T-helper 2 cell (primary cell): ENCODE measurements at regions not wholly inside any gene's neighbourhood (a gene's known extent, or its start where the extent isn't known, plus 50 kb on each side); places are given as distances from the start of the nearest gene placed in this dataset.
"Not testable (repeated sequence)": the region's sequence is repeated elsewhere in the genome, so short reads cannot be mapped to it uniquely, and the experiment has no call there.

Source experiments
- DNase-seq, 5 experiments: peaks; one replicate each; pipeline versions ENCODE4 v3.0.0 to v3.0.0-alpha.2; 2012 to 2022

DNA sequence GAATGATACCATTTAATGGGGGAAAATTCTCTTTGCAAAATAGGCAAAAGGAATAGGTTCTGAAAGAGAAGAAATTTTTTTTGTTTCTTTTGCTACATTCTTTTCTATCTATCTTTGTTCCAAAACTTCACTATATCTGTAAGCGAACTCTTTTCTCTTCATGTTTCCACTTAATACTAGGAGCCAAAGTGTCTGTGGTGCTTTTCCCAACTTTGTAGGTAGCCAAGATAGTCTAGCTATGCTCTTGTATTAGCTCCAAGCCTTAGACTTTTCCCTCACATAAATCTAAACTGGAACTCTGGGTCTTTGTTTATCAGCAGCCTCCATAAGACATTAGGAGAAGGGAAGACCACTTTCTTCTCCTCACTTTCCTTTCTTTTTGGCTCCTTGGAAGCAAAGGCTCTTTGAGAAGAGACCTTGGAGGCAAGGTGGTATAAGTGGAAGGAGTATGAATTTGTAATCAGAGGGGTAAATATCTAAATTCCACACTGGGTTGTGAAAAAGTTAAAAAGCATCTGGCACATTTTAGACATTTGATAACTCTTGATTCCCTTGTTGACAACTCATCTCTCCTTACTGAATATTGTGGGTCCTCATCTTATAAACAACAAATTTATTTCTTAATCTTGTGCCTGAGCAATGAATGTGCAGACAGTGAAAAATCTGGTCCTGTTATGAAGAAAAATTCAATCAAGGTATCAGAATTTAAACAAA lies 130.0 kb downstream of the EHF start:
- no peak for DNase-seq

- no peak for DNase-seq
These were observed 129.1 kb downstream of the EHF start for GRCh38 chr11:34749666-34750659.

- DNase-seq: no peak
These were observed 127.1 kb downstream of the EHF start for GRCh38 chr11:34748036-34748435.

GRCh38 chr11:34747251-34747650 lies 126.4 kb downstream of the EHF start:
- DNase-seq: no peak

GRCh38 chr11:34745195-34745594 lies 124.3 kb downstream of the EHF start:
- DNase-seq: no peak

DNA sequence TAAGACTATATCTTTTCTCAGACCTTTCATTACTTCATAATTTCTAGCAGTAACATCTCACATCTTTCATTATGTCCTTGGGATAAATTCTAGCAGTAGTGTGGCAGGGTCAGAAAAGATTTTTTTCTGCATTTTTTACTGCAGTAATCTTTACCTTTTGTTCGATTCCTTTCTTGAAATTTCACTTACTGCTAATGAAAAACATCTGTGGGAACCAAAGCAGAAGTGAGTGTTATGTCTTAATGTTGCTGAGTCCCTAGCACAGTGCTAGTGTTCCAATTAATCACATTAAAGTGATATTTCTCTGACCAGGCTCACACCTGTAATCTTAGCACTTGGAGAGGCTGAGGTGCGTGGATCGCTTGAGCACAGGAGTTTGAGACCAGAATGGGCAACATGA lies 123.6 kb downstream of the EHF start:
- no peak for DNase-seq

GRCh38 chr11:34738237-34738636 lies 117.3 kb downstream of the EHF start:
- DNase-seq: no peak

DNA sequence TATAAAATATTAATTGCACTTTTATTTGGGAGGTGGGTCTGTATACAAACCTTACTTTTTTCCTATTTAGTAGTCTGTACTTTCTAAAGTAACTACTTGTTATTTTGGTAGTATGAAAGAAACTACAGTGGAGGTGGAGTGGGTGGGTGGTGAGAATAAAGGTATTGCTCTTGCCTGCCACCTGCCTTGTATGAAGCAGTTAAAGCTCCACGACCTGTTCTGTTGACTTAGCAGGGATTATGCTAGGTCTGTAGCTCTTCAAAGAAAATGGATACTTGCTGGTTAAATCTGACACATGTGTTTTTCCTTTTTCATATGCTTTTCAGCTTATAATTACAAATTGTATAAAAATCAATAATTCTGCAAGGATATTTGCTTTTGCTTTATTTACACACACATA lies 111.9 kb downstream of the EHF start:
- DNase-seq: no peak

DNA sequence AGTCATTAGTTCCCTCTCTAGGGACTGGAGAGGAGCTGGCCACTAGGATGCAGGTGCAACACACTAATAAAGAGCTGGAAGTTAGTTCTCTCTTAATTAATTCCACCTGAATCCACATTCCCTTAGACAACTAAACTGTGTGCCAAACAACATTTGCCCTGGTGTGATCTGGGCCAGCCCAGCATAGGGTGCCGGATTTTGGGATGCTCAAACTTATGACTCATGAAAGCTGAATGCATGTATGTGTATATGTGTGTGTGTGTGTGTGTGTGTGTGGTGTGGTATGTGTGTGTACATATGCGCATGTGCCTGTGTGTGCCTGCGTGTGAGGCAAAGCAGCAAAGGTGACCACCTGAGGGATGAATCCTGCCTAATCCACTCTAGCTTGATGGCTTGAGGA lies 110.7 kb downstream of the EHF start:
- no peak for DNase-seq

DNA sequence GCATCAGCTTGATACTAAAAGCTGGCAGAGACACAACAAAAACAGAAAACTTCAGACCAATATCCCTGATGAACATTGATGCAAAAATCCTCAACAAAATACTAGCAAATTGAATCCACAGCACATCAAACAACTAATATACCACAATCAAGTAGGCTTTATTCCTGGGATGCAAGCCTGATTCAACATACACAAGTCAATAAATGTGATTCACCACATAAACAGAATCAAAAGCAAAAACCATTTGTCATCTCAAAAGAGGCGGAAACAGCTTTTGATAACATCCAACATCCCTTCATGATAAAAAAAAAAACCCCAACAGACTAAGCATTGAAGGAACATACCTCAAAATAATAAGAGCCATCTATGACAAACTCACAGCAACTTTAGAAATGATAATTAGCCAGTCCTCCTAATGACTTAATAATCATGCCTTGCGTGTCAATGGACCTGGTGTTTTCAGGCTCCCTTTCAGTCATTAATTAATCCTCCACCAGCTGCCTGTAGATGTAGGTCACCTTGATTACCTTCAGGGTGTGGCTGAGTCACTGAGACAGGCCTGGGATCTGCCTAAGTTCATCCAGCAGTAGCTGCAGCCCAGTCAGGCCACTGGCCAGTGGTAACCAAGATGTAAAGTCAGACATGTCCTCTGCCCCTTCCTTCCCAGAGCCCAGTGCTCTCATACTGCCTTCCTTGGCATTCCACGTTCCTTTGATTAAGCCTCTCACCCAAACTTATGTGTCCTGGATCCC lies 109.8 kb downstream of the EHF start:
- no peak for DNase-seq

GRCh38 chr11:34728609-34729008 lies 107.7 kb downstream of the EHF start:
- no peak for DNase-seq

DNA sequence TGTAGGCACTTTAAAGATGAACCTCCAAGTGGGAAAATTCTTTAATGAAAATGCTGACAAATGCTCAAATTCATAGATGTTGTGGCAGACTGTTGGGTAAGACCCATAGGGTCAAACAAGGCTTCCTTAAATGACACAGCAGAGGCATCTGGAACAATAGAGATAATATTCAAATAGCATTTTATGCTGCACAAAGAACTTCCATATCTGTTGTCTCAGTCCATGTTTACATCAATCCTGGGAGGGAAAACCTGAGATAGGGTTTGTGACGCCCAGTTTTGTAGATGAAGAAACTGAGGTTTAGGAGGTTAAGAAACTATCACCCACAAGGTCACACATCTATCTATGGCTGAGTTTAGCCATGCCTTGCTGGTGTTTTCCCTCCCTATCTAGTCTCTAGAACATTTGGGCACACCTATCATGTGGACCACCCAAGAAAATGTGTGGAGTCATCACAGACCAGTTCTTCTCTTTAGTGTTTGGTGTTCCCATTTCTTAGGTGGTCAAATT lies 106.4 kb downstream of the EHF start:
- DNase-seq: no peak

DNA sequence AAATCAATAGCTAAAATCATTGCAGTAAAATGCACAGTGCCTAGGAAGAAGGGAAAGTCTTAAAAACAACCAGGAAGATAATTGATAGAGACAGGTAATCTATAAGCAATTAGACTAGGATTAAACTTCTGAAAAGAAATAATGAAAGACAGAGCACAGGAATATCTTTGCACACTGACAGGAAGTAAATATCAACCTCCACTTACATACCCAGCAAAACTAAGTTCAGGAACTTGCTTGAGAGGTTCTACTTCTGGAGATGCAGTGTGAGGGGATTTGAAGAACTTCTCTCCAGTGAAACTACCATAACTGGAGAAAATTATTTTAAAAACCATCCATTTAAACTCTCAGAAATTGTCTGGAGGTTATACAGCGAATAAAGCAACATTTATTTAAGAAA lies 104.1 kb downstream of the EHF start:
- DNase-seq: no peak

DNA sequence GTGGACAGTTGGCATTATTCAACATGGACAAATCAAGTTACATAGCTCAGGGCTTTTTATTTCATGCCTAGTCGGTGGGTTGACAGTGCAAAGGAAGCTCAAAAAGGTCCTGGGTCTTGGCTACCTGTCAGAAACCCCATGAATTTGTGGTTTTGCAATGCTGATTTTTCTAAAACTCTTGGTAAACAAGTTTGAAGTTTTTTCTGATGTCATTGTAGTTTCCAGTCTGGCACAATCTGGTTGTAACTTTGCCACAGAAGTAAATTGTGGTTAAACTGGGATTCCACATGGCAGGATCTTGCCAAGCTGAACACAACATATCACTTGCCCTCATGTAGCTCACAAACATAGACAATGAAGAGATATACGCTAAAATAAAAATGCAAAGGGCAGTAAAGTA lies 100.8 kb downstream of the EHF start:
- no peak for DNase-seq

DNA sequence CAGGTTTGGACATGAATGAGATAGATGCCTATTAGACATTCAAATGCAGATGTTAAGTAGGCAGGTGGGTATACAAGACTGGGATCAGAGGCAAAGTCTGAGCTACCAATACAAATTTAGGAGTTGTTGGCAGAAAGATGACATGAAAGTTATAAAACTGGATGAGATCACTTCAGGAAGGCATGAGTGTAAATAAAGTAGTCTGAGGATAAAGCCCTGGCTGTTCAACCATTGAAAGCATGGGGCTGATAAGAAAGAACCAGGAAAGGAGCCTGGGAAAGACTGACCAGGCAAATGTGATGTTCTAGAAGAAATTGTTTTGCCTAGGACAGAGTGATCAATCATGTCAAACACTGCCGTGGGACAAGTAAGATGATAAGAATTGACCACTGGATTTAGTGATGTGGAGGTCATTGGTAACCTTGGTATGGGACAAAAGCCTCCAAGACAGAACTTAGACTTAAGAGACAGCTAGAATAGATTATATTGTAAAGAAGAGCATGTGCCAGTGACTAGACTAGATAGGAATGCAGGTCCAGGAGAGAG lies 98.5 kb downstream of the EHF start:
- DNase-seq: no peak

DNA sequence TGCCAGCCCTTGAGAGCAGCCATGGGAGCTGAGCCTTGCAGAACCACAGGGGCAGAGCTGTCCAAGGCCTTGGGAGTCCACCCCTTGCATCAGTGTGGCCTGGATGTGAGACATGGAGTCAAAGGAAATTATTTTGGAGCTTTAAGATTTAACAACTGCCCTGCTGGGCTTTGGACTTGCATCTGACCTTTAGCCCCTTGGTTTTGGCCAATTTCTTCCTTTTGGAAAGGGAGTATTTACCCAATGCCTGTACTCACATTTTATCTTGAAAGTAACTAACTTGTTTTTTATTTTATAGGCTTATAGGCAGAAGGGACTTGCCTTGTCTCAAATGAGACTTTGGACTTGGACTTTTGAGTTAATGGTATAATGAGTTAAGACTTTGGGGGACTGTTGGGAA lies 92.7 kb downstream of the EHF start:
- not testable (repeated sequence) for DNase-seq
